ENCODE measurements at regions not wholly inside any gene's neighbourhood (a gene's known extent, or its start where the extent isn't known, plus 50 kb on each side); places are given as distances from the start of the nearest gene placed in this dataset.

- DNase-seq (ENCODE audit: low read depth), result no peak
Observed at GRCh38 chr1:208782186-208782585, 538.0 kb upstream of the PLXNA2 start.

DNA sequence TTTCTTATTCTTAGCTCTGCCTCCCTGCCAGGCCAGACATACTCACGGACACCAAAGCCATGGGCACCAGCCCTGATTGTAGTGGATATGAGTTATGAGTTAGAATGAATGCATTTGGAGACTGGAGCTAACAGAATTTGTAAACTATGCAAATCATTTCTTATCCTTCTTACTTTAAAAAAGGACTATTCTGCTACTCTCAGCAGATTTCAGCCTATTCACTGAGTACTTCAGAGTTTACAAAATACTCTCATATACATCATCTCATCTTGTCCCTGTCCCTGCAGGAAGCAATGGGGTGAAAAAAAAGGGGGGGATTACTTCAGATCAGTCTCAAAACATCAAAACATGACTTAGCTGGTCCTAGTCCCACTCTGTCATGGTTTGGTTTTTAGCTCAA is 541.4 kb upstream of the PLXNA2 start:
- no peak for DNase-seq (ENCODE audit: low read depth)

- DNase-seq (ENCODE audit: low read depth), result no peak
Observed at GRCh38 chr1:208787219-208787618, 543.0 kb upstream of the PLXNA2 start.

GRCh38 chr1:208788013-208788540 is 543.9 kb upstream of the PLXNA2 start:
- DNase-seq (ENCODE audit: low read depth), result no peak

GRCh38 chr1:208791456-208791855 is 547.3 kb upstream of the PLXNA2 start:
- no peak for DNase-seq (ENCODE audit: low read depth)

DNA sequence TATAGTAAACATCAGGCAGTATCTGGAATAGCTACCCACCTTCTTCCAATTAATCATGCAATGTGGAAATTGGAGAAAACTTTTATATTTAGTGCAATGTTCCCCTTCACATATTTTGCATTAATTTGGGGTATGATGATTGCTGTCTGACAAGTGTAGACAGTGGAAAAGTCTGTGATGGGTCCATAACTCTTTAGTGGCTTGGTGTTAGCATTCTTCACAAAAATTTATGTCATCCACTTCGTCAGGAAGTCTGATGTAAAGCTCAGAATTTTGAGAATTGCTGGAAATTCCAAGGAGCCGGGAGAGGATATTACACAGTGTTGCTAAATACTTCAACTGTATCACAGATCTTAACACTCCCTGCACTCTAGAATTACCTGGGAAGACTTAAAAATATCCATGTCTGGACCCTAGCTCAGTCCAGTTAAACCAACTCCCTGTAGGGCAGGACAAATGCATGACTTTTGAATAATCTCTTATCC is 549.7 kb upstream of the PLXNA2 start:
- DNase-seq (ENCODE audit: low read depth), result no peak

DNA sequence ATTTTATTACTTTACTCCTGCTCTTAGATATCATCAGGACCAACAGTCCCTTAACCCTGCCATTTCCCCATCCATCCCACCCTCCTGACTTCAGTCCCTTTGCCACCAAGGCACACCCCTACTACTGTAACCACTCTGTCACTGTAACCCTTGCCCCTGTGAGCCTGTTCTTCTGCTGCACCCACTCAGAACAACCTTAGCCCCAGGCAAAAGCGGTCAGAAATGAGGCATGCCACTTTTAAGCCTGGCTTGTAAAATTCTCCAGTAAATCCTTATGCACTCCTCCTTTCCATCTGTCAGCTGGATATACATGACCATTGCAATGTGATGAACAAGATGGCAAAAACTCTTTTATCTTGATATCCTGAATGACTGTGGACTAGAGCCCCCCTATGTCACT is 555.0 kb upstream of the PLXNA2 start:
- no peak for DNase-seq (ENCODE audit: low read depth)

DNA sequence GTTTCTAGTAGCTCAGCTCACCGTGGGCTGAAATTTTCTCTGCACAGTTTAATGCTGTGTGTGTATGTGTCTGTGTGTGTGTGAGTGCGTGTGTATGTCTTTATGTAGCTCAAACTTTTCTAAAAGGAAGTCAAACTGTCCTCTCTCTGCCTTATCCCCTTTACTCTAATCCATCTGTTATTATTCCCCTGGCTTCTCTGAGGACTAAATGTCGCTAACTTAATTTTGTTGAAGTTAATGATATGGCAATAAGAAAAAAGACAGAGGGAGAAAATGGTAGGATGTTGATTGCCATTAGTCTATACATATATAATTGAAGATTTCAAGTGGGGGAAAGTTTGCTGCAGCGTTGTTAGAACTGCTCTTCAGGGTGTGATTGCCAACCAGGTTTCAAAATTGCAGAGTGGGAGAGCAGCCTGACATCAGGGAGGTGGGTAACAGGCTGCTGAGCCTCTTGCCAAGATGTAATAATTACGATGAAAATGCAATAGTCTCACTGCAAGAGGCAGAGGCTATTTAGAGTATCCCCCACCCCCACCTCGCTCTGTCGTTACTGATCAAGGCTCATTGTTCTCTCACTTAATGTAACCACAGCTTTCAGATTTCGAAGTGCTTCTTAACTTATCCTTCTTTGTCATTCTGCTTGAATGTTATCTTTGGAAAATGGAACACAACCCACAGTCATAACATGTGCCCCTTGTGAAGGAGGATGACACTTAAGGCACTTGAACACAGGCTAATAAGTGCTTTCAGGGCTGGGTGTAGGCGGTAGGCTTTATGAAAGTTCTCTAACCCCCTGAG is 559.0 kb upstream of the PLXNA2 start:
- no peak for DNase-seq (ENCODE audit: low read depth)

DNA sequence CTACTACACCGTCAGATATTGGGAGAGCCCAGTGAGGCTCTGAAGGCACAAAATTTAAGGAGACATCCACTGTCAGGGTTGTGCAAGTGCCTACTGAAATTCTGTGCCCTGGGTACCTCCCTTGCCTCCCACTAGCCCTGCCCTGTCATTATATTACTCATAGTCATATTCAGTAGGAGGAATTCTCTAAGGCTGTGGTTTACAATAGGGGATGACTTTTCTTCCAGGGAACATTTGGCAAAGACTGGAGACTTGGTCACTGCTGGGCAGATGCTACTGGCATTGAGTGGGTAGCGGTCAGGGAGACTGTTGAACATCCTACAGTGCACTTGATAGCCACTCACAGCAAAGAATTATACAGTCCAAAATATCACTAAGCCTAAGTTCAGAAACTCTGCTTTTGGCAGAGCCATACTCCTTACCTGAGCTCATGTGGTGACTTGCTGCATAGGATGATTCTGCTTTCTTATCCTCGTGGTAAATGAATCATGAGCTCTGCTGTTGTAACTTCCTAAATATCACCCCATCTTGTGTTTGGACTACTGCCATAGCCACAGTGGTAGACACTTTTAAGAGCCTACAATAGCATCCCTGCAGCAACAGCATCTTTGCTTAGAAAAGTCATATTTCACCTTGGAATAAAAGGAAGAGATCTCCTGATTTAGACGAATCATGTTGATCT is 563.4 kb upstream of the PLXNA2 start:
- no peak for DNase-seq (ENCODE audit: low read depth)

DNA sequence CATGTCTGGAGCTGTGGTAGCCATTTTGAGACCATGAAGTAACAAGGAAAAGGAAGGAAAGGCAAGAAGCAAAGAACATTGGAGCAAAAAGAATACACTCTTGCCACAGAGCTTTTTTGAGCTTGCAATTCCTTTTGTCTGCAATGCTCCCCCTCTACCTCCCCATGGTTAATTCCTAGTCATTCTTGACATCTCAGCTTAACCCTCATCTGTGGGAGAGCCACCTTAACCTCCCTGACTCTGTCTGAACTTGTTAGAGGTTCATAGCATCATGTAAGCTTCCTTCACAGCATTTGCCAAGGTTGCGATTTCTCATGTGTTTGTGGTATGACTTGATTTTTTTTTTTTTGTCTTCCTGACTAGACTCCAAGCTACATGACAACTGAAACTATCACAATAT is 564.1 kb upstream of the PLXNA2 start:
- DNase-seq (ENCODE audit: low read depth), result no peak

- no peak for DNase-seq (ENCODE audit: low read depth)
Observed at GRCh38 chr1:208809876-208810275, 565.7 kb upstream of the PLXNA2 start.

GRCh38 chr1:208818770-208819445 is 574.7 kb upstream of the PLXNA2 start:
- DNase-seq (ENCODE audit: low read depth), result no peak

GRCh38 chr1:208820580-208821212 is 576.5 kb upstream of the PLXNA2 start:
- DNase-seq (ENCODE audit: low read depth), result no peak

- no peak for DNase-seq (ENCODE audit: low read depth)
Observed at GRCh38 chr1:208821939-208822338, 577.8 kb upstream of the PLXNA2 start.

GRCh38 chr1:208825300-208825699 is 581.1 kb upstream of the PLXNA2 start:
- DNase-seq (ENCODE audit: low read depth), result no peak

DNA sequence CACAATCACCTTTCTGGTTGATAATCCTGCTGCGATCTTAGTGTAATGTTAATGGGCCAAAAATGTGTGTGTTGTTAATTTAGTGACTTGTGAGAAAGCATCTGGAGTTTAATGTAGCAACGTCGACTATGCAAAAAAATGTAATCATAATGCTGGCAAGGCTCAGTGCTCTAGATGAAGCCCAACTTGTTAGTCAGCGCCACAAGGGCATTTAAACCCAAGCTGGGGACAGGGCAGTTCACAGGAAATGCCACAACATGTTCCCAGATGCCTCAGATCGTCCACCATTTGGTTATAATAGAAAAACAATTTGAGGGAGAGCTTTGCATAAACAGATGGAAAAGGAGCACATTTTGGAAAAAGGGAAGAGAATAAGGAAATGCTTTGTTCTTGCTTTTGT is 585.4 kb upstream of the PLXNA2 start:
- no peak for DNase-seq (ENCODE audit: low read depth)

DNA sequence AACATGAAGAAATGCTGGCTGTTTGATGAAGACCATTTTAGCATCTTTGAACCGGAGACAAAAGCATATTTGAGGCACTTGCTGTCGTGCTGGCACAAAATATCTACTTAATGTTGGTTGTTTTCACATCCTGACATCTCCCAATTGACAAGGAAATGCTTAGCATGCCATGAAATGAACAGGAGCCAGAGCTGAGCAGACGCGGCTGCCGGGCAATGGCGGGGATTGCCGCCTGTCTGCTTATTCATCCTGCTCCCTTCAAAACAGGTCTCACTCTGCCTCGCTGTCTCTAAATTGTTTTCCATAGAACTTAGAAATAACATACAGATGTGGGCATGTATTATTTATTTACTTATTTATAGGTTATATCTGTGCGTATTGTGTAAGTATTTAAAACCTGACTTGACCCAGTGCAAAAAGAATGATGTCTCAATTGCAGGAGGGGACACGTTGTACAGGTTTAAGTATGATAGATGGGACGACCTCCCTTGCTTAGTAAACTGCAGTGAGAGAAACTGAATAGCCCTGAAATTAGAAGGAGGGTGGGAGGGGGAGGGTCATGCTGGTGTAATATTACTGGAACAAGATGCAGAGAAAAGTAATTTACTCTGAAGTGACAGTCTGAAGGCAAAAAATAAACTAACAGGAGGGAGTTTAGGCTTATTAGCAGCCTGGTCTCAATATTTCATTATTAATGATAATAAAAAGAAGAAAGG is 590.4 kb upstream of the PLXNA2 start:
- no peak for DNase-seq (ENCODE audit: low read depth)

DNA sequence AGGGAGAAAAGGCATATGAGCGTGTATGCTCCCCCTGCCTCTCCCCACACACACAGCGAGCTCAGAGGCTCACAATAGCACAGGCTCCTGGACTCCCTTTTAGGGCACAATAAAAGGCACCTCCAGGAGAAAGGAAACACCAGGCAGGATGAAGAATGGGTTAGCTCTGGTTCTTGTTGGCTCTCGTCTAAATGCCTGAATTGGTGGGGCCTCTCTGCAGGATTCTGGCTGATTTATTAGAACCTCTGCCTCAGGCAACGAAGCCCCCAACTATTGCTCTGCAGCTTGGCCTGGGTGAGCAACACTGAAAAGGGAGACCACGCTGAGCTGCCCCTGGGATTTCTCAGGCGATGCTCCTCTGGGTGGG is 590.9 kb upstream of the PLXNA2 start:
- no peak for DNase-seq (ENCODE audit: low read depth)

GRCh38 chr1:208835781-208836180 is 591.6 kb upstream of the PLXNA2 start:
- no peak for DNase-seq (ENCODE audit: low read depth)

GRCh38 chr1:208837242-208837641 is 593.1 kb upstream of the PLXNA2 start:
- no peak for DNase-seq (ENCODE audit: low read depth)

DNA sequence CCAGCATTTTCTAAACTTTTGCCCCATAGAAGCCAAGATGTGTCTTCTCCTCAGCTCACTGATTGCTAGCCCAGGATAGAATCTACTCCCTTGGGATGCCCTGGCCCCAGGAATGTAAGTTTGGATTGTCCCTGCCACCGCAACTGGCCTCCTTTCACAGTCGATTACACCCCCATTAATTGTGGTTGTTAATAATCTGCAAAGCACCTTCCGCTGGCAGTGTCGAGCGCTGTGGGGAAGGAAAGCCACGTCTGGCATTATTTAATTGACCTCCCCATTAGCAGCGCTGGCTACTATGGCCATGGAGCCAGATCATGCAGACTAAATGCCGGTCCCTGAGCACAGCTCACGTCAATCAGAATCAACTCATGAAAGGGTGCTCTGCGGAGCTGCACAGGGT is 597.3 kb upstream of the PLXNA2 start:
- no peak for DNase-seq (ENCODE audit: low read depth)

DNA sequence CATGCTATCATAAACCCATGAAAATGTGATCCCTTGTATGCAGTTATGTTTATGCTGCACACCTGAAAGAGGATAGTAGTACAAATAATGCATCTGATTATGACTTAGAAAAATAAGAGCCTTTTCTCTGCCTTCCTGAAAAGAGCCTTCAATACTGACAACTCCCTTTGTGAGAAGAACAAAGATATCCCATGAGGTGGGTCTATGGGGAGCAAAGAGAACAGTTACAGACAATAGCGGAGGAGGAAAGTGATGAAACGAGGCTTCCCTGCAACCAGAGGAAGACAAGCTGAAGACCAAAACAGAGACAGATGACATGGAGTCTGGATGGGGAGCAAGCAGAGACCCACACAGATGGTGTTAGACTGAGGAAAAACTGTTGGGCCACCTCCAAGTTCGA is 598.3 kb upstream of the PLXNA2 start:
- no peak for DNase-seq (ENCODE audit: low read depth)

All from CMK (cell line).